Vagina (tissue), 2 donors: ENCODE measurements at regions not wholly inside any gene's neighbourhood (a gene's known extent, or its start where the extent isn't known, plus 50 kb on each side); places are given as distances from the start of the nearest gene placed in this dataset.

Source experiments
- DNase-seq, 2 donors: peaks; one replicate each; pipeline ENCODE4 v3.0.0-alpha.2; 2017; ENCODE audit errors: extremely low spot score in 2 of 2
- H3K27ac ChIP-seq: fragments of 200-600 bp; sonication (generic); one replicate; pipeline ENCODE4 v1.5.1; 2019
- H3K27me3 ChIP-seq: fragments of 200-600 bp; sonication (generic); one replicate; pipeline ENCODE4 v1.5.1; 2019
- H3K36me3 ChIP-seq, 2 donors: fragments of 200-600 bp; sonication (generic); one replicate each; pipeline ENCODE4 v1.5.1; 2017 to 2019
- H3K4me1 ChIP-seq: fragments of 200-600 bp; sonication (generic); one replicate; pipeline ENCODE4 v1.5.1; 2019
- H3K4me3 ChIP-seq, 2 donors: fragments of 200-600 bp; sonication (generic); 1 replicate in 1 of 2; 2 replicates in 1 of 2; pipeline ENCODE4 v1.5.1; 2016 to 2019
- H3K9me3 ChIP-seq: fragments of 200-600 bp; sonication (generic); one replicate; pipeline ENCODE4 v1.5.1; 2019
- CTCF ChIP-seq, 3 experiments: fragments of 450-650 bp in 2 of 3; fragments of 200-600 bp in 1 of 3; sonication (generic) in 1 of 3; IDR thresholded peaks; one replicate each; pipeline ENCODE4 v1.5.1; 2017 to 2019; ENCODE audit warnings: antibody characterized with exemption in 3 of 3, mild to moderate bottlenecking in 2 of 3, moderate library complexity in 2 of 3
- POLR2A ChIP-seq, 2 donors: fragments of 450-650 bp; IDR thresholded peaks; one replicate each; pipeline ENCODE4 v1.6.1; 2017; ENCODE audit warnings: antibody characterized with exemption in 2 of 2, mild to moderate bottlenecking in 2 of 2, moderate library complexity in 2 of 2
- POLR2AphosphoS5 ChIP-seq, 2 donors: sonication (generic); formaldehyde crosslinking; IDR thresholded peaks; one replicate each; pipeline ENCODE4 v1.9.0; 2017; ENCODE audit warnings: antibody characterized with exemption in 2 of 2, mild to moderate bottlenecking in 2 of 2, low read depth in 1 of 2; ENCODE audit not compliant: insufficient read depth in 1 of 2
- intact Hi-C: fragments of 100-400 bp; cut with DNase I; formaldehyde crosslinking; loops from one replicate; pipeline ENCODE4 v1.15.1; 2023

DNA sequence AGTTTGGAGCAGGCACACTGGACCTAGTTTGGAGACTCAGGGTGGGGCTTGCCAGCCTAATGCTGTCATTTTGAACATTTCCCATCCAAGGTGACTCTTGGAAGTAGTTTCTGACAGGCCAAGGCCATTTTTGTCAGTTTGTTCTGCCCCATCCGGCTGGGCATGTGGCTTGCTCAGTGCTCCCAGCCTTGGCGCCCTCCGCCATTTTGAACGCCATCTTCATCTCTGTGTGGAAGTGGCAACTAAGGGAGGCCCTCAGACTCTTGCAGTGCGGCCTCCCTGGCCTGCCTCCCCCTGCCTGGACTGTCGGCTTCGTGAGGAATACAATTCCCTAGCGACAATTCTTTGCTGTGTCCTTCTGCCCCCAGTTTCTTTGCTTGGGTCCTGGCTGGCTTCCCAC, 150.6 kb upstream of the RGMA start:
- TF ChIP-seq CTCF (IDR thresholded peaks at IDR 0.05) = no peak
- TF ChIP-seq POLR2AphosphoS5 (IDR thresholded peaks at IDR 0.05; ENCODE audit: insufficient read depth in 1 of 2, low read depth in 1 of 2) = no peak
- TF ChIP-seq POLR2A (IDR thresholded peaks at IDR 0.05) = no peak
- Histone ChIP-seq H3K27ac (no peak overlapping the region), H3K27me3 (no peaks in the 10 kb centered on the region), H3K4me3 (no peak overlapping the region), H3K36me3 (no peaks in the 10 kb centered on the region), H3K9me3 (no peaks in the 10 kb centered on the region), H3K4me1 (no peaks in the 10 kb centered on the region)
- intact Hi-C loops = no loop called here
- DNase-seq = no peak

DNA sequence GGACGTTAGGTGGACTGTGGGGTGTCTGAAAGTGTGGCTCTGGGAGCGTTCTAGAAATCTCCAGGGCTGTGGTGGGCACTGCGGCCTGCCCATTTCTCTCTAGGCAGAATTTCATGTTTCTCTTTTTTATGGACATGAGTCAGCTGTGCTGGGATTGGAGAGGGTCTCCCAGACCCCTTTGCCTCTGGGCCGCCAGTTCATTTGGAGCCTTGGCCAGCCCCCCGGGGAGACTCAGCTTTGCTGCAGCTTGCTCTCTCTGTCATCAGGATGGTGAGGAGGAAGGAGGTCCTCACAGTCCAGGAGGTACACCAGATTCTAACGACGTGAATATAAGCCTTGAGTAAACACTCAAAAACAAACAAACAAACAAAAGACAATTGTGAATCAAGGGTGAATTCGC, 149.6 kb upstream of the RGMA start:
- Histone ChIP-seq H3K9me3 (no peaks in the 10 kb centered on the region), H3K27ac (no peak overlapping the region), H3K4me3 (no peak overlapping the region), H3K4me1 (no peaks in the 10 kb centered on the region), H3K36me3 (no peaks in the 10 kb centered on the region), H3K27me3 (no peaks in the 10 kb centered on the region)
- no peak for TF ChIP-seq POLR2AphosphoS5 (IDR thresholded peaks at IDR 0.05; ENCODE audit: insufficient read depth in 1 of 2, low read depth in 1 of 2)
- TF ChIP-seq CTCF (IDR thresholded peaks at IDR 0.05) = no peak
- TF ChIP-seq POLR2A (IDR thresholded peaks at IDR 0.05) = no peak
- intact Hi-C loops = no loop called here
- DNase-seq = no peak

DNA sequence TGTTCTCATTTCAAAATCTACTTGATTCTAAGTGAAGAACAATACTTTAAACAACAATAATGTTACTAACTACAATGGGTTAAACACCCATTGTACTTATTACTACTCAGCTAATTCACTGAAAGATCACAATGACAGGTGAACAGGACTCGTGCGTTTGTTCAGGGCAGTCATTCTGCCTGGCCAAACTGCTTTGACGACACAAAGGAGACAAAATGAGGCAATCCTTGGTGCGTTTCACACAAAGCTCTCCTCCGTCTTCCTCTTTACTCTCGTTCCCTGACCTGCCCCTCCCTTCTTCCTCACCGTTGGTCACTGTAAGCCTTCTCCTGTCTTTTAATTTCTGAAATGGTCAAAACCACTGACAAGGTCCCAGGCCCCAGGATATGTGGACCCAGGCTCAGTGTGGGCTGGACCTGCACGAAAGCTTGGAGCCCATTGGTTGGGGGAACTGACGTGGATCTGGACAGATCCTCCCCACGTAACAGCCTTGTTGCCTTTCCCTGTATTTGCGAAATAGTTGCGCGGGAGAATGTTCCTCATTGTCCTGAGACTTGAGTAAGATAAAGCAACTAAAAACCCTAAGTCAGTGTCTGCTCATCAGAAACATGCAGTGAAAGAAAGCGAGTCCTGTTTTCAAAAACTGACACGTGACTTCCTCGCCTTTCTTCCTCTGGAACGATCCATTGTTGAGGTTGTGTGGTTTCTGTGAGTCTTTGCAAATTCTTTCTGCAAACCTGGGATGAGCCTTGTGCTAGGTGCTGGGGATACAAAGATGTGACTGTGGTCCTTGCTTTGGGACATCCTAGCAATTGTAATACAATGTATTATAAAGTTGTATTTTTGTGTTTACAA, 147.1 kb upstream of the RGMA start:
- intact Hi-C loops = no loop called here
- no peak for DNase-seq
- H3K36me3 ChIP-seq = no peaks in the 10 kb centered on the region

DNA sequence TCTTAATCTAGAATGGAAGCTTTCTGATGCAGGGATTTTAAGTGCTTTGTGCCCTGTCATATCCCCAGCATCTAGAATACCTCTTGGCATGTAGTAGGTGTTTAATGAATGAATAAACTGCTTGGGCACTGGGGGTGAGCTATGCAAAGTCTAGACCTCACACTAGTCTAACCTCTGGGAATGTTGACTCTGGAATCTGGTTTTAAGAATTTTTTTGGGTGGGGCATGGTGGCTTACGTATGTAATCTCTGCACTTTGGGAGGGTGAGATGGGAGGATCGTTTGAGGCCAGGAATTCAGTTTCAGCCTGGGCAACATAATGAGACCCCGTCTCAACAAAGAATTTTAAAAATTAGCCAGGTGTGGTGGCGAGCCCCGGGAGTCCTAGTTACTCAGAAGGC, 146.3 kb upstream of the RGMA start:
- TF ChIP-seq POLR2A (IDR thresholded peaks at IDR 0.05) (no peak), CTCF (IDR thresholded peaks at IDR 0.05) (no peak), POLR2AphosphoS5 (IDR thresholded peaks at IDR 0.05; ENCODE audit: insufficient read depth in 1 of 2, low read depth in 1 of 2) (no peak)
- no peaks in the 10 kb centered on the region for H3K36me3 ChIP-seq
- H3K4me3 ChIP-seq = no peak overlapping the region
- no peak overlapping the region for H3K27ac ChIP-seq
- no peaks in the 10 kb centered on the region for H3K9me3 ChIP-seq
- H3K27me3 ChIP-seq = no peaks in the 10 kb centered on the region
- no peaks in the 10 kb centered on the region for H3K4me1 ChIP-seq
- DNase-seq = no peak
- intact Hi-C loops = no loop called here

More for the DNA sequence above, 147.1 kb upstream of the RGMA start:
- Histone ChIP-seq H3K27me3 (no peaks in the 10 kb centered on the region), H3K4me3 (no peak overlapping the region), H3K4me1 (no peaks in the 10 kb centered on the region), H3K27ac (no peak overlapping the region), H3K9me3 (no peaks in the 10 kb centered on the region)
- no peak for TF ChIP-seq POLR2AphosphoS5 (IDR thresholded peaks at IDR 0.05; ENCODE audit: insufficient read depth in 1 of 2, low read depth in 1 of 2)
- no peak for TF ChIP-seq POLR2A (IDR thresholded peaks at IDR 0.05)
- TF ChIP-seq CTCF (IDR thresholded peaks at IDR 0.05) = no peak

GRCh38 chr15:93233710-93234109, 144.7 kb upstream of the RGMA start:
- no peak overlapping the region for H3K4me3 ChIP-seq
- H3K27ac ChIP-seq = no peak overlapping the region
- no peaks in the 10 kb centered on the region for H3K9me3 ChIP-seq
- intact Hi-C loops = no loop called here
- H3K27me3 ChIP-seq = no peaks in the 10 kb centered on the region
- no peaks in the 10 kb centered on the region for H3K36me3 ChIP-seq
- no peak for DNase-seq
- no peaks in the 10 kb centered on the region for H3K4me1 ChIP-seq
- TF ChIP-seq POLR2AphosphoS5 (IDR thresholded peaks at IDR 0.05; ENCODE audit: insufficient read depth in 1 of 2, low read depth in 1 of 2) = no peak
- no peak for TF ChIP-seq CTCF (IDR thresholded peaks at IDR 0.05)
- TF ChIP-seq POLR2A (IDR thresholded peaks at IDR 0.05) = no peak
